NT2/D1 (cell line): ENCODE measurements at regions not wholly inside any gene's neighbourhood (a gene's known extent, or its start where the extent isn't known, plus 50 kb on each side); places are given as distances from the start of the nearest gene placed in this dataset.

ENCODE experiments used
- SUZ12 ChIP-seq: IDR thresholded peaks from 2 replicates; pipeline ENCODE4 v1.6.1; 2011; ENCODE audit not compliant: insufficient read length, insufficient read depth; ENCODE audit errors: extremely low read depth
- YY1 ChIP-seq: IDR thresholded peaks from 2 replicates; pipeline ENCODE4 v1.6.1; 2011; ENCODE audit not compliant: insufficient read length, insufficient read depth
- ZNF274 ChIP-seq: IDR thresholded peaks from 2 replicates; pipeline ENCODE4 v1.6.1; 2011; ENCODE audit warnings: mild to moderate bottlenecking, low read depth, low read length

GRCh38 chr11:70859180-70859579 is 393.2 kb downstream of the SHANK2 start:
- TF ChIP-seq YY1 (no peak), ZNF274 (no peak), SUZ12 (no peak)
